HT1080 (cell line): ENCODE measurements at regions not wholly inside any gene's neighbourhood (a gene's known extent, or its start where the extent isn't known, plus 50 kb on each side); places are given as distances from the start of the nearest gene placed in this dataset.
"Not testable (repeated sequence)": the region's sequence is repeated elsewhere in the genome, so short reads cannot be mapped to it uniquely, and the experiment has no call there.

Source experiments
- DNase-seq: peaks from one replicate; pipeline ENCODE4 v3.0.0-alpha.2; 2015; ENCODE audit warnings: low read depth

DNA sequence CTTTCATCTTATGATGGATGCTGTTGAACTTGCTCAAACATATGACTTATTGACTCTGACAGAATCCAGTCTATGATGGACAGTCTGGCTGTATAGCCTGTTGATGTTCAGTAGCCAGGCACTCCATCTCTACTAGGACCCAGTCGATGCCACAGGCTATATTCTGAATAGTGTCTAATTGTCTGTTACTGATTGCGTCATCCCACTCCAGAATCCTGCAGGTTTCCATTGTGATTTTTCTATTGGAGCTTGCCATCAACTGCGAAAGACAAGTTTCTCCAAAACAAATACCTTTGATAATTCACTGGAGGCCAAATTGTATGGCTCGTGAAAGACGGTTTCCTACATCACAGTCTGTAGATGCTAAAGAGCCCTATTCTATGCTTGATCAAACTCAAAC, 481.7 kb upstream of the CHORDC1 start:
- DNase-seq: no peak

DNA sequence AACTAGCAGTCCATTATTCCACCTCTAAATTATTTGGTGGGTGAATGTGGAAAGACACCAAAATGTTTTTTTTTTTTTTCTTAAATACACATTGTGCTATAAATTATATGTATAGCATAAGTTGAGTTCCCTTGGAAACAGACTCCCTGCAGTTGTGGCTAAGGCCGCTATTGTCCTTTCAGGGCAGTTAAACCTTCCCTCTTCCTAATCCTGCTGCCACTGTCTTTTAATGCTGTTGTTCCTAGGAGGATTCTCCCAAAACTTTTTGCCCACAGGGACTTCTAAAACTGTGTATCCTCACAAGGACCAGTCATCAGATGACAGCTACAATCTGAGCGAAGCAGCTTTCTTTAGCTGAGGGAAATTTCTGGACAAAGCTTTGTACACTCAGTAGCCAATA, 478.9 kb upstream of the CHORDC1 start:
- no peak for DNase-seq

DNA sequence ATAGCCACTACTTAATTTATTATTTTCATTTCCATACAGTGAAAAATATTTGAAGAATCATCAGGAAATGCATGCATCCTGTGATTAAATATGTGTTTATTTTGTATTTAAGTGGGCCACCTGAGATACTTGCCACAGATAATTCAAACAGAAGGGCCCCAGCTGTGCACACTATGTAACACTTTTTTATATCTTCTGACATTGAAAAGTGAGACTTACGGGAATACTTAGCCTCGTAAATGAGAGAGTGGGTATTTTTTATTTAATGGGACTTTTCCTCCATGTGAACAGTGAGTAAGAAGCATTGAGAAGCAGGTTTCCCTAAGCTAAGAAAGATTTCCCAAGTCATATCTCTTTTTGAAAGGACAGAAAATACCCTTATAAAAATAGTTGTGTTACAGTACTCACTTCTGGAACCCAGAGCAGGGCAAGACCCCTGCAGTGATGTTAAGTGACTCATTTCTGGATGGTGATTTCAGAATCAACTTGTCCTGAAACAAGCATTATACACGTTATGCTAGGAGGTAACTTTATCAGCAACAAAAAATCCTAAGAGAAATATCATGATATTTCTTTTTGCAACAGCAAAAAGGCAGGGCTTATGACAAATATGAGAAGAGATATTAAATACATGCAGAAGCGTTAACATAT, 478.1 kb upstream of the CHORDC1 start:
- DNase-seq: no peak

DNA sequence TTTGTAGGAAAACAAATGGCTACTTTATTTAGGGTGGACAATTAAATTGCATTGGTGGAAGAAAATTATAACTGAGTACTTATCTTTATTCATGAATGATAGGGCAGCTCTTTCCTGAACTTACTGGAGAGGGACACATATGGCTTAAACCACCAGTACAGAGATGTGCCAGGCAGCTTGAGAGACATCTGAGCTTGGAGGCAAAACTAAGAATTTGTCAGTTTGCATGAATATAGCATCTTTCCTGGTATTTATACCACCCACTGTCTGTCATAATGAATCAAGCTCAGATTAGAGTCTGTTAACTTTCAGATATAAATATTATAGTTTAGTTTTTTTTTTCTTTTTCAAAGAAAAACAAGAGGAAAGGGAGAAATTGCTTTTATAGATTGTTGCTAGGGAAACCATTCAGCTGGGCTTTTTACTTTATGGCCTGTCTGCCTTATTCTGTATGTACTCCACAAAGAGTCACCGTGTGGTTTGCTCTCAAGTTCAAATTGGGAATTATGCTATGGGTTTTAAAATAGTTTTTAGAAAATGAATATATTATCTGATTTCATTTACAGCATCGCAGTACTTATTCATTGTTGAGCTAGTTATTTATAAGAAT, 477.0 kb upstream of the CHORDC1 start:
- no peak for DNase-seq

DNA sequence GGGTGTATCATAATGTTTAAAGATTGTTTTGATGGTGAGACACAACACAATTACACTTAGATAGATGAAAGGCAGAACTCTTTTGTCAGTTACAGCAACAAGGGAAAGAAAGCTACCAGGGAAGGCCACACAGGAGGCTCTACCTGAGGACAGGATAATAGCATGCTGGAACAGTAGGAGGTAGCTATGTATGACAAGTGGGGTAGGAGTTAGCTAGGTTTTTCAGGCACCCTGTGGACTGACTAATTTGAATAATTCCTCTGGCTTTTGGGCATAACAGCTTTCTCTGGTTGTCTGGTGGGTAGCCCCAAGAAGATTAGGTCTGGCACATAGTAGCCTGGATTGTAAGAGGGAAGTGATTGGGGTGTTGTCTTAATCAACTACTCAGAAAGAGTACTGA, 475.4 kb upstream of the CHORDC1 start:
- no peak for DNase-seq

DNA sequence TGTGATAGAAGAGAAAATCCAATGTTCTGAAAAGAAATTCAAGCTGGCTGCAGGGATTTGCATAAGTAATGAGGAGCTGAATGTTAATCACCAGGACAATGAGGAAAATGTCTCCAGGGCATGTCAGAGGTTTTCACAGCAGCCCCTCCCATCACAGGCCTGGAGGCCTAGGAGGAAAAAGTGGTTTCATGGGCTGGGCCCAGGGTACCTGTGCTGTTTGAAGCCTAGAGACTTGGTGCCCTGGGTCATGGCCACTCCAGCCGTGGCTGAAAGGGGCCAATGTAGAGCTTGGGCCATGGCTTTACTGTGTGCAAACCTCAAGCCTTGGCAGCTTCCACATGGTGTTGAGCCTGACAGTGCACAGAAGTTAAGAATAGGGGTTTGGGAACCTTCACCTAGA, 452.6 kb upstream of the CHORDC1 start:
- not testable (repeated sequence) for DNase-seq

DNA sequence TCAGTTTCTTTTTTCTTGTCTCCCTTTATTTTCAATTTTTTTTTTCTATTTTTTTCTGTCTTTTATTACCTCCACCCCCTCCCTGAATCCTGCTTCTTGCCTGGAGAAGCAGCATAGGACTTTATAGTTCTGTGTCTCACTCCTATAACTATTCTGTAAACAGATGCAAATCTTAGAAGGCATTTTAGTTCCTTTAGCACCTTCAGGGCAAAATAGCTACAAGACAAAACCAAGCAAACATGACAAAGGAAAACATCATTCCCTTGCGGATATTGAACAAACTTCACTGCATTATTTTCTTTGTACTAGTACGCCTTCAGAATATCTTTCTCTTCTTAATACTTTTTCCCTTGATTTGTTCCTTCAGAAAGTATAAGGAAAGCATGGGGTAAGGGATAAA, 446.2 kb upstream of the CHORDC1 start:
- no peak for DNase-seq

DNA sequence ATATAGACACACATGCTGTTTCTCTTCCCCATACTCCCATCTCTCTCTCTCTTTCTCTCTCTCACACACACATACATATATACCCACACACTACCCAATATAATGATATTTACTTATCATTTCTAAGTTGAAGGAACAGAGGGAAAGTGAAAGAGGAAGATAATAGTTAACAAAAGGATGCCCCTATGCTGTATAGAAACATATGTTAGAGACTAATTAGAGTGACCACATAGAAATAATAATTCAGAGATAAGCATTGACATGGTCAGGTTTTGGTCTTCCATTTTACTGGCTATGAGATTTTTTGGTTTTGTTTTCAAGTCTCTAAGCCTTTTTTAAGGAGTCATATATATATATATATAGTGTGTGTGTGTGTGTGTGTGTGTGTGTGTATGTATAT, 445.7 kb upstream of the CHORDC1 start:
- no peak for DNase-seq

DNA sequence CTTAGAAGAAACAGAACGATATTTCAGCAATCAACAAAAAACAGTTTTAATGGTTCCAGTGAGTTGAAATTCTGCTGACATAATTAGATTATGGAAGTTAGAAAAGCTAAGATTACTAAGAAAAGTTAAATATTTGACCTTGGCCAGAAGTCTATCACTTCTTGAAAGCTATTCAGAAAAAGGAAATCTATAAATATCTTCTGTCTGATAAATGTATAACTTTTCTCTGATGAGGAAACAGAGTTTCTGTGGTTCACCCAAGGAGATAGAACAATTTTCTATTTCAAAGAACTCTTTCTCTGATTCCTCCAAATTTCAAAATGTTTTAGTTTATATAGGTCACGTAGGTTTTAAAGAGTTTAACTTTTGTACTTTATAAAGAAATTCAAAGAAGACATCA, 438.4 kb upstream of the CHORDC1 start:
- DNase-seq: no peak

DNA sequence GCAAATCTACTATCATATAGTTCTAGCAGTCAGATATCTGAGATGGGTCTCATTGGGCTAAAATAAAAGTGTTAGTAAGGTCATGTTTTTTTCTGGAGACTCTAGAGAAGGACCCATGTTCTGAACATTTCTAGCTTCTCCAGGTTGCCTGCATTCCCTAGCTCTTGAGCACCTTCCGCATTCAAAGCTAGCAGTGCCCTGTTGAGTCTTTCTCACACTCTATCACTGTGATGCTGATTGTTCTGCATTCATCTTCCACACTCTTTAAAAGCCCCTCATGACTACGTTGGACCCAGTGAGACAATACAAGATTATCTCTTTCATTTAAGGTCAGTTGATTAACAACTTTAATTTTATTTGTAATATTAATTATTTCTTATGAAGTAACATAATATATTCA, 433.3 kb upstream of the CHORDC1 start:
- no peak for DNase-seq

DNA sequence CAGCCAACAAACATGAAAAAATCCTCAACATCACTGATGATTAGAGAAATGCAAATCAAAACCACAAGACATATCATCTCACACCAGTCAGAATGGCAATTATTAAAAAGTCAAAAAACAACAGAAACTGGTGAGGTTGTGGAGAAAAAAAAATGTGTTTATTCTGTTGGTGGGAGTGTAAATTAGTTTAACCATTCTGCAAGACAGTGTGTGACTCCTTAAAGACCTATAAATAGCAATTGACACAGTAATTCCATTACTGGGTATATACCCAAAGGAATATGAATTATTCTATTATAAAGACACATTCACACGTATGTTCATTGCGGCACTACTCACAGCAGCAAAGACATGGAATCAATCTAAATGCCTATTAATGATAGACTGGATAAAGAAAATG, 427.3 kb upstream of the CHORDC1 start:
- DNase-seq: no peak

DNA sequence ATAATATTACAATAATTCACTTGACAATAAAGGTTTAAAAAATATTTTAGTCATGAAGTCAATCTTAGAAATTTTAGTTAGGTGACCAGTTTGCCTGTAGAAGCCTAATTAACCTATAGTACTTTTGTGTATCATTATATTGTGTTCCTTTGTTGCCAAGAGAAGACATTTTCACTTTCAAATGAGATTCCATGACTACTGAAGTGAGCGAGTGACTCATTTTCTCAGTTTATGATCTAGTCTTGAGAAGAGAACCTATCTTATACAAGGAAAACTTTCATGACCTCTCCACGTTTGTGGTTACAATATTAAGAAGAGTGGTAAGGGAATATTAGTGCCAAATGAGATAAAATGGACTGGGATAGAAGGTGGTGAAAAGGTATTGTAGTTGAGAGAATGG, 423.9 kb upstream of the CHORDC1 start:
- DNase-seq: no peak

DNA sequence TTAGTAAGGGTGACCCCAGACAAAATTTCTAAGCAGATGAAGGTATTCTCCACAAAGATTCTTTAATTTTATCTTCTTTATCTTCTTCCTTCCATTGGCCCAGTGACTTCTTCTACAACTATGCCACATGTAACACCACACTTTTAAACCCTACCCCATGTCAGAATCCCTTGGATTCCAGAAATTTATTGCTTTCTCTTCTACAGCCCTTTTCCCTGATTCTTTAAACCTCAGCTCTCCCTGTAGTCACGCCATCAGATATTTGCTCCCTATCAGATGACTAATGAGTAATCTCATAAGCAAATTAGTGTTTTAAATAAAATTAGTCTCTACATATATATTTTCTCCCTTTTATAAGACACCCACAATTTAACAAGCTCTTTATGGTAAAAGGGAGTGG, 423.4 kb upstream of the CHORDC1 start:
- no peak for DNase-seq

DNA sequence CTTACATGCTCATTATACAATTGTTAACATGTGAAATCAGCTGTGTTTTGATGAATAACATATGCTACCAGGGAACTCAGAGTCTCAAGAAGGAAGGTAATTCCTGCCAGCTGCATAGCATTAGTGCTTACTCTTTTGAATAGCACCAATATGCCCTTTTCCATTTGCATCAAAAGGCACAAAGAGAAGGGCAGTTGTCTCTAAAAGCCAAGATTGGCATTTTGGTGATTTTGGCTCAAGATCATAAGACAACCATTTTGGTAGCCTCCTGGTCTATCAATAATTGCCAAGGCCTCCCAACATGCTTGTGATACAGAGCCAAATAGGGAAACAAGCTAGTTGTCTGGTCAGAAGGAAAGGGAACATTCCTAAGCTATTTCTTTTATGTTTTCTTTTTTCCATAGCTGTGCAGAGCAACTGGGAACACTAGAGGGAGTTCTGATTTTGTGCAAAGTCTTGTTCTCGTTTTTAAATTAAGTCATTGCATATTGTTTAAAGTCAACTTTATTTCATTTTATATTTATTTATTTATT, 416.7 kb upstream of the CHORDC1 start:
- DNase-seq: peak; percentile 8

DNA sequence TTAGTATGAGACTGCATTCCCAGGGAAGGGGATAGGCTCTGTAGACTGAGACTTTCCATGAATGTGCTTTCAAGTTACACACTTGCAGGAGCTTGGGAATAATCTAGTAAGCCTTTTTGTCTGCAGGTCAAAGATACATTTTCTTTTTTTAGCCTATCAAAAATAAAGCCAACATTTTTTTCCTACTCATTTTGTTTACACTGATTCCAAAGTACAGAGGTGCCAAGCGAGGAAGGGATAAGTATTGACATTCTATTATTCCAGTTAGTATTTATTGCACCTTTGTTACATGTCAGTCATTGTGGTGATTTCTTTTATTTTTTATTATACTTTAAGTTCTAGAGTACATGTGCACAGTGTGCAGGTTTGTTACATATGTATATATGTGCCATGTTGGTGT, 413.0 kb upstream of the CHORDC1 start:
- DNase-seq: no peak

DNA sequence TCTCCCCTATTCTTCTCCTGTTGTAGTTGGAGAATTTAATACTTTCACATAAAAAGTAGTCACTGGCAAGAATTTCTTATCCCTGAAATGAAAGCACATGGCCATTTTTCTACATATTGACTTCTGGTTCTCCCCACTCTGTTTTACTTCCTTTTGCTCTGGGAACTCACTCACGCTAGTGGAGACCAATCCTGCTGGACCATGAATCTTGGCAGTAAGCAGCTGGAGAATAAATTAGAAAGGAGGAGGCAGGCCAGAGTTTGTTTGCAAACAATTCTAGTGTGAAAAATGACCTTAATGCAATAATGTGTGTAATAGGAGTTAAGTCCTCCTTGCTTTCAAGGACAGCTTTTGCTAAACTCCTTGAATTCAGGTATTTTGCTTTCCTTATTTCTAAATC, 412.3 kb upstream of the CHORDC1 start:
- no peak for DNase-seq

DNA sequence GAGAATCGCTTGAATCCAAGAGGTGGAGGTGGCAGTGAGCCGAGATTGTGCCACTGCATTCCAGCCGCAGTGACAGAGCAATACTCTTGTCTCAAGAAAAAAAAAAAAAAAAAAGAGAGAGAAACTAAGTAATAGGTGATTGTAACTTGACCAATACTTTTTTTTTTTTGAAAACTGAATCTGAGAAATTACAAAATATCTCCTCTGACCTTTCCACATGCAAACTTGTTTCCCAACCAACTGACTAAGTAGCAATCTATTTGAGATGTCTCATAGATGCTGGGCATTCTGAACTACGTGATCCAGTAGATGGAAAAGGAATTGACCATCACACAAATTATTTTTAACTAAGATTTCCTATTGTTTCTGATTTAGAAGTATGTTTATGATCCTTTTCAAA, 407.3 kb upstream of the CHORDC1 start:
- DNase-seq: no peak

DNA sequence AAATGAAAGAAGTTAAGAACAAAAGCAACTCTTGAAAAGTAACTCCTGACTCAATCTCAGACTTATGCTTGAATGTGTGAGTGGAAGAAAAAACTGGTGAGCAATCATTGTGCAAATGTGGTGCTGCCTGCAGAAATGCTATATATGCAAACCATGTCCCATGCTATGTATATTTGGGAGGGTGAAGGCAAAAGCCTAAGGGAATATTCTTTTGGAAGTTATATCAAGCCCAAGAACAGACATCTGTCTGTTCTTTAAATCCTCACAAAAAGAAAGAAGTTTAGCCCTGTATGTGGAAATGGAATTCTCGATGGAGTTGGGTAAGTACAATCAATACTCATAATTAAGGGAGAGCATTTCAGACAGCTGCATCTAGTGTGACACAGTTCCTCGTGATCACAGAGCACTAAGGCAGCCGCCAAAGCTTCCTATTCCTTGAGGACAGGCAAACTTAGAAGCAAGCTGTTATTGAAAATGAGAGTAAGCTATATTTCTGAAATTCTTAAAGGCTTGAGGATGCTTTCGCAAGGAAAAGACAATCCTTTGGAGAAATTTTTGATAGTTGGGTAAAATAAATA, 406.5 kb upstream of the CHORDC1 start:
- no peak for DNase-seq

DNA sequence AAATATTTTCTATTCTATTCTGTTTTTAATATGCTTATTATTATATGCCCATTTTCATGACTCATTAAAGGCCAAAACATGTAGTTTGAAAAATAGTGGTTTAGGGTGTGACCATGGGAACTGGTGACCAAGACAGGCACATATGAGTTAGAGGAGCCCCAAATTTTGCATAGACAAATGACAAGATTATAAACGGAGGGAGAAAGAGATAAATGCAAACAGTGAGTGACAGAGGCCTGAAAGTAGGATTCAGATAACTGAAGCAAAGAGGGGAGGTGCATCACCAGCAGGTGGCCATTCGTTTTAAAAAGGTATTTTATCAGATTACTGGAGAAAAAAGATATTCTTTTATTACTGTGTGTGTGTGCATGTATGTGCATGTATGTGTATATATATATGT, 391.5 kb upstream of the CHORDC1 start:
- no peak for DNase-seq

DNA sequence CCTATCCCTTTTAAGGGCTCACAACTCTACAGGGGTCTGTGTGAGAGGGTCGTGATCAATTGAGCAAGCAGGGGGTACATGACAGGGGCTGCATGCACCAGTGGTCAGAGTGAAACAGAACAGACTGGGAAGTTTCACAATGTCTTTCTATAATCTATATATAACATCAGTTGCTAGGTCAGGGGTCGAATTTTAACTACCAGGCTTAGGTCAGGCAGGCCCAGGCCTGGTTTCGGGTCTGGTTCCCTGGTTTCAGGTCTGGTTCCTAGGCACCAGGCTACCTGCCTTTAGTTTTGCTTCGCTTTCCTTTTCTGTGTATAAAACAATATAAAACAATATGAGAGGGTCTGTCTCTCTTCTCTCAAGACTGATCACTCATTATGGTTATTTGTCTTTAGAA, 390.2 kb upstream of the CHORDC1 start:
- not testable (repeated sequence) for DNase-seq

DNA sequence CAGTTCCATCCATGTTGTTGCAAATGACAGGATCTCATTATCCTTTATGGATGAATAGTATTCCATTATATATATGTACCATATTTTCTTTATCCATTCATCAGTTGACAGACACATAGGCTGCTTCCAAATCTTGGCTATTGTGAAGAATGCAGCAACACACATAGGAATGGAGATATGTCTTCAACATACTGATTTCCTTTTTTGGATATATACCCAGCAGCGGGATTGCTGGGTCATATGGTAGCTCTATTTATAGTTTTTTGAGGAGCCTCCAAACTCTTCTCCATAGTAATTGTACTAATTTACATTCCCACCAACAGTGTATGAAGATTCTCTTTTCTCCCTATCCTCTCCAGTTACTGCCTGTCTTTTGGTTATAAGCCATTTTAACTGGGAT, 383.9 kb upstream of the CHORDC1 start:
- no peak for DNase-seq

DNA sequence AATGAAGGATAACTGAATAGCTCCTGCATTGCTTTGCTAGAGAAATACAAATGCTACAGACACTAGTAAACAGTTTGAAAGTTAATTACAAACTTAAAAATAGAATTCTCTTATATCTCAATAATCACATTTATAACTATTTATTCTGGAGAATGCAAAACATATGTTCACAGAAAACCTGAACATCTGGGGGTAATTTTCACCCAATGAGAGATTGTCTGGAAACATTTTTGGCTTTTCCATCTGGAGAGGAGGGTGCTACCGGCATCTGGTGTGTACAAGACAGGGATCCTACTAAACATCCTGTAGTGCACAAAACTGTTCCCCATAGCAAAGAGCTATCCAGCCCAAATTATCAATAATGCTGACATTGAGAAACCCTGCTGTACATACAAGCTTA, 378.4 kb upstream of the CHORDC1 start:
- no peak for DNase-seq

DNA sequence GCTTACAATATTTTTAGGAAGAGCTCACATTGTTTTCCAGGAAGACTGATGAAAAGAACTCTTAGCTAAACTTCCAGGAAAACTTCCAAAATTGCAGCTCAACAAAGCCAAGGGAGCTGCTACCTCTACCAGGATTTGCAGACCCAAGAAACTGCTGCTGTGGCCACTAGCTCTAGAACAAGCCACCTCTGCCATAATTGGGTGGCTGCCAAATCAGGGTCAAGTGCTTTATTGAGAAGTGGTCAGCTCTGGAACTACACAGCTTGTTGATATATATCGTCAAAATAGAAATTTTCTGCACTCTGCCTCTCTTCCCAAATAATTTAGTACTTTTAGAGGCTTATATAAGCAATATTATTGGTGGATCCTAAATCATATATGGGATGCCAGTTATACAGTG, 371.8 kb upstream of the CHORDC1 start:
- no peak for DNase-seq
